Body of pancreas (tissue), 4 donors: ENCODE measurements at regions not wholly inside any gene's neighbourhood (a gene's known extent, or its start where the extent isn't known, plus 50 kb on each side); places are given as distances from the start of the nearest gene placed in this dataset.

Experiments used
- CTCF ChIP-seq, 7 experiments: fragments of 450-650 bp in 4 of 7; fragments of 200-600 bp in 3 of 7; sonication (generic) in 3 of 7; IDR thresholded peaks; one replicate each; pipeline ENCODE4 v1.5.1; 2016 to 2019; ENCODE audit warnings: antibody characterized with exemption in 7 of 7
- POLR2A ChIP-seq, 3 donors: fragments of 450-650 bp; IDR thresholded peaks; one replicate each; pipeline ENCODE4 v1.6.1; 2016; ENCODE audit warnings: antibody characterized with exemption in 3 of 3, mild to moderate bottlenecking in 2 of 3

DNA sequence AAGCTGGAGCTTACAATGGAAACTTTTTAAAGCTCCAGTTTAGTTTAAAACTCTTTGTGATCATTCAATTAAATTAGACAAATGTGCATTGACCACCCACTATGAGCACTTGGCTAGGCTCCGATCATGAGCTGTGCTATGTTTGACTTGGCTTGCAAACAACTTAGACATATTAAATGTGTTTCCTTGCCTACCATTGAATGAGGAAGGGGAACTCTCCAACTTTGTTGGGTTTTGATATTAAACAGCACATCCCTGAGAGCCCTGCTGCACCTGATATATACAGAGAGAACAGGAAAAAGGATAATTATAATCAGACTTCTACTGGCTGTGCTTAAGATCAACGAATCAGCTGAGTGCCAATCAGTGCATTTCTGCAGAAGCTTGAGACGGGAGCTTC is 71.4 kb upstream of the ADGRL3 start:
- no peak for TF ChIP-seq CTCF (IDR thresholded peaks at IDR 0.05)
- TF ChIP-seq POLR2A (IDR thresholded peaks at IDR 0.05), result no peak
